ENCODE measurements at regions not wholly inside any gene's neighbourhood (a gene's known extent, or its start where the extent isn't known, plus 50 kb on each side); places are given as distances from the start of the nearest gene placed in this dataset.

GRCh38 chr1:114238053-114238452, 84.4 kb upstream of the SYT6 start:
- Histone ChIP-seq H2BK20ac (ENCODE audit: low read depth, low read length, poor library complexity, severe bottlenecking) (no peak overlapping the region), H4K20me1 (ENCODE audit: control insufficient read depth, insufficient read depth, insufficient read length) (no peaks in the 10 kb centered on the region), H2BK120ac (ENCODE audit: low read depth, low read length, poor library complexity, severe bottlenecking) (no peak overlapping the region)

More at GRCh38 chr1:114238053-114238452, 84.4 kb upstream of the SYT6 start:
- no peak overlapping the region for H3K27ac ChIP-seq (ENCODE audit: insufficient read length, low read depth, low read length)
- no peak overlapping the region for H3T11ph ChIP-seq (ENCODE audit: low read length)
- H2BK15ac ChIP-seq (ENCODE audit: low read depth, low read length) = no peak overlapping the region
- no peak overlapping the region for H3K9ac ChIP-seq (ENCODE audit: extremely low read depth, insufficient read length, low read length)
- H3K4me2 ChIP-seq (ENCODE audit: insufficient read depth, insufficient read length, low read length) = no peak overlapping the region
- H3K79me1 ChIP-seq (ENCODE audit: insufficient read depth, low read depth, low read length, poor library complexity, severe bottlenecking) = no peaks in the 10 kb centered on the region
- H3K23me2 ChIP-seq (ENCODE audit: insufficient read length, low read depth, low read length, poor library complexity, severe bottlenecking) = no peaks in the 10 kb centered on the region
- no peak overlapping the region for H3K23ac ChIP-seq (ENCODE audit: insufficient read length, low read depth, low read length)
- H4K5ac ChIP-seq (ENCODE audit: insufficient read length, low read depth, low read length) = no peak overlapping the region
- no peak overlapping the region for H4K91ac ChIP-seq (ENCODE audit: insufficient read length, low read depth, low read length)
- Mint-ChIP-seq H3K4me1 (peaks cover 3 to 4% of the 10 kb centered on the region in 2 experiments; a peak in 2 of 4 replicates), H3K36me3 (ENCODE audit: insufficient read depth in 1 of 3, low read depth in 3 of 3) (peaks cover 3 to 24% (median 12%) of the 10 kb centered on the region in 3 experiments), H3K27me3 (ENCODE audit: low read depth) (peaks cover 14% of the 10 kb centered on the region), H3K4me3 (no peak overlapping the region), H3K27ac (no peak overlapping the region), H3K9me3 (peaks cover 18 to 23% of the 10 kb centered on the region in 2 experiments)
- H3K79me2 ChIP-seq (ENCODE audit: insufficient read depth, low read length) = no peaks in the 10 kb centered on the region
- no peak overlapping the region for H2AFZ ChIP-seq (ENCODE audit: low read length)
- H4K8ac ChIP-seq (replicated peaks; ENCODE audit: insufficient read length, low read depth, low read length) = no peak overlapping the region
- no peak overlapping the region for H3K18ac ChIP-seq (ENCODE audit: insufficient read length, low read depth, low read length)
- no peak overlapping the region for H3K4ac ChIP-seq (ENCODE audit: low read depth, low read length)
- no peaks in the 10 kb centered on the region for H3K9me3 ChIP-seq (ENCODE audit: control insufficient read depth, low read depth, low read length)
- WGBS (ENCODE audit: extremely low coverage, insufficient read length, low lambda C conversion rate) = no CpG with 5 or more reads among the region's 5 CpGs
- no peaks in the 10 kb centered on the region; the same call in 1 of the 2 replicates for H3K27me3 ChIP-seq (ENCODE audit: insufficient read depth, low read length)
- no peak overlapping the region for H2BK12ac ChIP-seq (ENCODE audit: insufficient read length, low read depth, low read length)
- H2AK5ac ChIP-seq (ENCODE audit: insufficient read length, low read length) = no peak overlapping the region
- H3K4me1 ChIP-seq (ENCODE audit: insufficient read depth, low read length) = no peaks in the 10 kb centered on the region
- no peak for TF ChIP-seq CTCF (conservative IDR thresholded peaks at IDR 0.05)
- DNase-seq = no peak
- no peak overlapping the region for H3K56ac ChIP-seq (ENCODE audit: insufficient read length, low read depth, low read length)
- no peak overlapping the region for H3K14ac ChIP-seq (ENCODE audit: insufficient read depth, low read length)
- no peak overlapping the region for H2BK5ac ChIP-seq (ENCODE audit: insufficient read length, low read length)
